Right atrium auricular region (tissue), 2 donors: ENCODE measurements at regions not wholly inside any gene's neighbourhood (a gene's known extent, or its start where the extent isn't known, plus 50 kb on each side); places are given as distances from the start of the nearest gene placed in this dataset.

Experiments
- DNase-seq: peaks from one replicate; pipeline ENCODE4 v3.0.0-alpha.2; 2019; ENCODE audit warnings: low spot score
- H3K27ac ChIP-seq, 2 donors: fragments of 200-600 bp; sonication (generic); 1 replicate in 1 of 2; 2 replicates in 1 of 2; pipeline ENCODE4 v1.5.1; 2016 to 2019
- H3K27me3 ChIP-seq, 2 donors: fragments of 200-600 bp; sonication (generic); one replicate each; pipeline versions ENCODE4 v1.5.1 to v1.6.0; 2017 to 2019
- H3K36me3 ChIP-seq: fragments of 200-600 bp; sonication (generic); one replicate; pipeline ENCODE4 v1.5.1; 2016
- H3K4me1 ChIP-seq, 2 donors: fragments of 200-600 bp; sonication (generic); one replicate each; pipeline versions ENCODE4 v1.5.1 to v1.6.0; 2017 to 2019
- H3K4me3 ChIP-seq, 2 donors: fragments of 200-600 bp; sonication (generic); 1 replicate in 1 of 2; 2 replicates in 1 of 2; pipeline ENCODE4 v1.5.1; 2017 to 2019; ENCODE audit warnings: mild to moderate bottlenecking in 1 of 2, moderate library complexity in 1 of 2
- H3K9me3 ChIP-seq, 2 donors: fragments of 200-600 bp; sonication (generic); one replicate each; pipeline ENCODE4 v1.5.1; 2019
- TF ChIP-seq, protein P1 (sequence below), 2 donors: fragments of 200-600 bp; sonication (generic); IDR thresholded peaks; one replicate each; pipeline ENCODE4 v1.5.1; 2019; ENCODE audit warnings: antibody characterized with exemption in 2 of 2

GRCh38 chr3:164526250-164526649 is 552.0 kb downstream of the SI start:
- Histone ChIP-seq H3K27me3 (no peaks in the 10 kb centered on the region), H3K9me3 (no peaks in the 10 kb centered on the region), H3K4me3 (no peak overlapping the region), H3K27ac (no peak overlapping the region), H3K4me1 (no peaks in the 10 kb centered on the region), H3K36me3 (no peaks in the 10 kb centered on the region)
- TF ChIP-seq, protein P1, sequence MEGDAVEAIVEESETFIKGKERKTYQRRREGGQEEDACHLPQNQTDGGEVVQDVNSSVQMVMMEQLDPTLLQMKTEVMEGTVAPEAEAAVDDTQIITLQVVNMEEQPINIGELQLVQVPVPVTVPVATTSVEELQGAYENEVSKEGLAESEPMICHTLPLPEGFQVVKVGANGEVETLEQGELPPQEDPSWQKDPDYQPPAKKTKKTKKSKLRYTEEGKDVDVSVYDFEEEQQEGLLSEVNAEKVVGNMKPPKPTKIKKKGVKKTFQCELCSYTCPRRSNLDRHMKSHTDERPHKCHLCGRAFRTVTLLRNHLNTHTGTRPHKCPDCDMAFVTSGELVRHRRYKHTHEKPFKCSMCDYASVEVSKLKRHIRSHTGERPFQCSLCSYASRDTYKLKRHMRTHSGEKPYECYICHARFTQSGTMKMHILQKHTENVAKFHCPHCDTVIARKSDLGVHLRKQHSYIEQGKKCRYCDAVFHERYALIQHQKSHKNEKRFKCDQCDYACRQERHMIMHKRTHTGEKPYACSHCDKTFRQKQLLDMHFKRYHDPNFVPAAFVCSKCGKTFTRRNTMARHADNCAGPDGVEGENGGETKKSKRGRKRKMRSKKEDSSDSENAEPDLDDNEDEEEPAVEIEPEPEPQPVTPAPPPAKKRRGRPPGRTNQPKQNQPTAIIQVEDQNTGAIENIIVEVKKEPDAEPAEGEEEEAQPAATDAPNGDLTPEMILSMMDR (IDR thresholded peaks at IDR 0.05) = no peak
- DNase-seq = no peak

DNA sequence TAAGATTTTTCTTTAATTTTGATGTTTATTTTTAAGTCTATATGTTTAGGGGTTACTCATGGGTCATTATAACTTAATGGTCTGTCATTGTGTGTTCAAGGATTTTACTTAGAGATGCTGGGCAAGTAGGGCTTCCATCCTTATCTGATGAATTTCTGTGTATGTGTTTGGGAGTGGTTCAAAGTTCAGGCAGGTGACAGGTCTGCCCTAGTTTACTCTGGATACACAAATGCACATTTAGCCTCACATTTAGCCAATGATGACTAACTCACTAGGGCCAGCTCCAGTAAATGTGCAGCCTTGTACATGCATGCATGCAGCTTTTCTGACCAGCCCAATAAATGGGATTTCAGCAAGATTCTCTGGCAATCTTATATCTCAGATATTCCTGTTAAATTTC is 554.1 kb downstream of the SI start:
- DNase-seq = no peak
- Histone ChIP-seq H3K36me3 (no peaks in the 10 kb centered on the region), H3K9me3 (no peaks in the 10 kb centered on the region), H3K4me1 (no peaks in the 10 kb centered on the region), H3K27me3 (no peaks in the 10 kb centered on the region), H3K4me3 (no peak overlapping the region), H3K27ac (no peak overlapping the region)
- TF ChIP-seq, protein P1 (IDR thresholded peaks at IDR 0.05) = no peak

- no peak for DNase-seq
- H3K9me3 ChIP-seq = peaks cover 0 to 9% of the 10 kb centered on the region in 2 donors
Measured at GRCh38 chr3:164522073-164522763, 556.1 kb downstream of the SI start.

DNA sequence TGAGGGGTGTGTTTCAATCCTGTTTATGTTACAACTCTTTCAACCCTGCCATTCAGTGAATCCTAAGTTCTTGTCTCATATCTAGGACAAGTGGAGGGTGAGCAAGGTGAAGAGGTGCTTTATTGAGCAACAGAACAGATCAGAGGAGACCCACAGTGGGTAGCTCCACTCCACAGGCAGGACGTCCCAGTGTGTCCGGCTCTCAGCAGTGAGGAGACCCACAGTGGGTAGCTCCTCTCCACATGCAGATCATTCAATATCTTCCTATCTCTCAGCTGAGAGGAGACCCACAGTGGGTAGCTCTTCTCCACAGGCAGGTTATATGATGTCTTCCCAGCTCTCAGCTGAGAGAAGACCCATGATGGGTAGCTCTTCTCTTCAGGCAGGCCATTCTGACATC is 556.7 kb downstream of the SI start:
- Histone ChIP-seq H3K9me3 (peaks cover 0 to 9% of the 10 kb centered on the region in 2 donors), H3K27ac (no peak overlapping the region)

More at GRCh38 chr3:164522073-164522763, 556.1 kb downstream of the SI start:
- Histone ChIP-seq H3K27me3 (no peaks in the 10 kb centered on the region), H3K27ac (no peak overlapping the region), H3K4me1 (no peaks in the 10 kb centered on the region), H3K4me3 (no peak overlapping the region), H3K36me3 (no peaks in the 10 kb centered on the region)
- TF ChIP-seq, protein P1 (IDR thresholded peaks at IDR 0.05) = no peak

GRCh38 chr3:164521139-164521538 is 557.2 kb downstream of the SI start:
- DNase-seq = no peak
- no peaks in the 10 kb centered on the region for H3K36me3 ChIP-seq
- no peak overlapping the region for H3K4me3 ChIP-seq
- H3K27ac ChIP-seq = no peak overlapping the region
- no peaks in the 10 kb centered on the region for H3K27me3 ChIP-seq
- TF ChIP-seq, protein P1 (IDR thresholded peaks at IDR 0.05) = no peak
- no peaks in the 10 kb centered on the region for H3K4me1 ChIP-seq
- H3K9me3 ChIP-seq = peaks cover 0 to 9% of the 10 kb centered on the region in 2 donors

More for the DNA sequence above, 556.7 kb downstream of the SI start:
- H3K27me3 ChIP-seq = no peaks in the 10 kb centered on the region
- H3K4me3 ChIP-seq = no peak overlapping the region
- TF ChIP-seq, protein P1 (IDR thresholded peaks at IDR 0.05) = no peak
- no peak for DNase-seq
- no peaks in the 10 kb centered on the region for H3K36me3 ChIP-seq
- H3K4me1 ChIP-seq = no peaks in the 10 kb centered on the region

DNA sequence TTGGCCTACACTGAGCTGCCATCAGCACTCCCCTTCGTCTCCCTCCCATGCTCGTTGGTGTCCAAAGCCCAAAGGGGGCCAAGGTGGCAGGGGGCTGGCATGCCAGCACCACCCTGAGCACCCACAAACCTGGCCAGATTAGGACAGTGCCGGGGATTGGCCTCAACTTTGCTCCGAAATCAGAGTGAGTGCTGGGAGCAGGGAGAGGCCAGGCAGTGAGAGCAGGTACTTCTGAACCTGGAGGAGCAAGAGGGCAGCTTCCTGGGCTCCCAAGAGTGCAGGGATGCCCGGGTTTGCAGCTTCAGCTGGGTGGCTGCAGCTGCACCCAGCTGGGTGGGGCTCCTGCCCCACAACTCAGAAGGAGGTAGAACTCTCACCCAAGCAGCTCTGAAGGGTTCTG is 563.0 kb downstream of the SI start:
- no peaks in the 10 kb centered on the region for H3K4me1 ChIP-seq
- no peak for DNase-seq
- H3K27me3 ChIP-seq = no peaks in the 10 kb centered on the region
- no peak overlapping the region for H3K4me3 ChIP-seq
- TF ChIP-seq, protein P1 (IDR thresholded peaks at IDR 0.05) = no peak
- no peaks in the 10 kb centered on the region for H3K36me3 ChIP-seq
- H3K9me3 ChIP-seq = peaks cover 0 to 14% of the 10 kb centered on the region in 2 donors
- H3K27ac ChIP-seq = no peak overlapping the region
